ENCODE measurements at regions not wholly inside any gene's neighbourhood (a gene's known extent, or its start where the extent isn't known, plus 50 kb on each side); places are given as distances from the start of the nearest gene placed in this dataset.

DNA sequence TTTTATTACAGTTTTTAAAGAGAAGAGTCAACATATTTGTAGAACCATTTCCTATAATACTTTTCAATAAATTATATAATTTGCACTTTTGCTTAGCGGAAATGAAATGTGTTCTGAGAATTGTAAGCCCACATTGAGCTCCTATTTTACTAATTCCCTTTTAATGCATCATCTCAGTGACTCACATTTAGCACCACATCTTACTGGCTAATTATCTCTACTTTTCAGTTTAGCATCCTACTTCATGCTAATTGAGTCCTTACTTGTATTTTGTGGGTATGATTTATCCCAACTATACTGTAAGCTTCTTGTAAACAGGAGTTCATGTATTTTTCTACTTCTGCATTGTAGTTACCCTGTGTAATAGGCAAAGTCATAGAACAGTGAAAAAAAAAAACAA lies 67.5 kb downstream of the TMX1 start:
- DNase-seq = no peak

DNA sequence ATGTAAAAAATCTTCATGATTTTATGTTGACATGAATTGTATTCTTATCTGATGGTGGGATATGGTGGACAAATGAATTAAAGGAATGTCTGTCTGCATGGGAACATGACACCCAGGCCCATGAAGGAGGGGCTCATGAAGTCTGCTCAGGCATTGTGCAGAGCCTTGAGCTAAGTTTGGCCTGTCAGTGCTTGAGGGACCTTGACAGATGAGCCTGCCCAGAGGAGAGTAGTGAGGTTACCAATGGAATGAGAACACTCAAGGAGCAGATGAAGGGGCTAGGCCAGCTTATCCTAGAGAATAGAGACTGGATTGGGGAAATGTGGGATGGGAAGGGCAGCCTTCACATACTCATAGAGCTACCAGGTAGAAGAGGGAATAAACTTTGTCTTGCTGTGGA lies 68.8 kb downstream of the TMX1 start:
- no peak for DNase-seq

DNA sequence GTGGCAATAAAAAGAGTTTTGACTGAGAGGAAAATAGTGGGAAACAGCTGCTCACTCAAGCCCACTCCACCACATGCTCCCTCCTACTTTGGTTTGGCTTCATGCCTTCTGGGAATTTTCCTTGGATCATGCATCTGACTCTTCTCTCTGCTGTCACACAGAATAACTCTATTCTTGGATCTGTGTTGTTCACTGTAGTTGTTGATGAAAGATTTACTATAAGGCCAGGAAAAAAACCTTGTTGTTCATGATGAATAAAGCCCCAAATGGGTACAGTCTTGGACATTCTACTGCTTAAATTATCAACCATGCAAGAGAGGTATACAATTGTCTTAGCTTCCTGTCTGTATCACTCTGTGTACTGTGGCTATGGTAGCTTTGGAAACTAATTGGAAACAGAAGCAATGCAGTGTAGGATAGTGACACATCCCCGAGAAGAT lies 70.5 kb downstream of the TMX1 start:
- no peak for DNase-seq

DNA sequence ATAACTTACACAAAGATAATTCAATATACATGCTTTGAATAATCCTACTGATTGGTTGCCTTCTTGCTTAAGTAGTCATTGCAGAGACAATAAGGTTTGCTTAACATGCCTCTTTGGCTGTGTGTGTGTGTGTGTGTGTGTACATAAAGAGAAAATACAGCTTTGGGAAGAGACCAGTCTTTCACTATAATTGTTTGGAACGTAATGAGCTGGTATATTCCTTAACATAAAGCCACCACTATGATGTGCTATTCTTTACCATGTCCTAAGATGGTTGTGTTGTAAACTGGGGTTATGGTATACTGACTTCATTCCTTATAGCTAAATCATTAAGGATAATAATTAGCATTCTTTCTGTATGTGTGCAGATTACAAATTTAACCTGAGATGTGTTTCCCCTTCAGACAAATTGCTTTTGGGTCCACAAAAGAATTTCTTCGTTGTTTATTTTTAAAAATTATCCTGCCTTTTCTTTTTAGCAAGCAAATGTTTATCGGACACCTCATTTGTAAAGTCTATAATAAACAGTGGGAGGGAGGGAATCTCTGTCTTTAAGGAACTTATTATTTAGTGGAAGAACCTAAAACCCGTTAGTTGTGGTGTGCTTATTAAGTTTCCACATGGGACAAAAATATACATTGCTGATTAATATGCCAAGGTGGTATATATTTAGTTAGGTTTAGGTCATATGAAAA lies 74.4 kb downstream of the TMX1 start:
- DNase-seq = no peak

DNA sequence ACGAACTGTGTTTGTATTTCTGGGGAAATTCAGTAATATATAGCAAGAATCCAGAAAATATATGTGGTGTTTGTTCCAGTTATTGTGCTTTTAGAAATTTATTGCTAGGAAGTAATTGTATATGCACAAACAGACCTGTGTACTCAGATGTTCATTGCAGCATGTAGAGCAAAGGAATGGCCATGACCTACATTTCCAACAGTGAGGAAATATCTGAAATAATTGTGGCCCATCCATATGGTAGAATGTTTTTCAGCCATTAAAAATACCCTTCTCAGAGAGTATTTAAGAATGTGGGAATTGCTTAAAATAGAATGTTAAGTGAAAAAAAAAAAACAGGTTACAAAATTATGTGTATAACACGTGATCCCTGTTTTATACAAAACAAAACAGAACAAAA lies 77.3 kb downstream of the TMX1 start:
- no peak for DNase-seq

DNA sequence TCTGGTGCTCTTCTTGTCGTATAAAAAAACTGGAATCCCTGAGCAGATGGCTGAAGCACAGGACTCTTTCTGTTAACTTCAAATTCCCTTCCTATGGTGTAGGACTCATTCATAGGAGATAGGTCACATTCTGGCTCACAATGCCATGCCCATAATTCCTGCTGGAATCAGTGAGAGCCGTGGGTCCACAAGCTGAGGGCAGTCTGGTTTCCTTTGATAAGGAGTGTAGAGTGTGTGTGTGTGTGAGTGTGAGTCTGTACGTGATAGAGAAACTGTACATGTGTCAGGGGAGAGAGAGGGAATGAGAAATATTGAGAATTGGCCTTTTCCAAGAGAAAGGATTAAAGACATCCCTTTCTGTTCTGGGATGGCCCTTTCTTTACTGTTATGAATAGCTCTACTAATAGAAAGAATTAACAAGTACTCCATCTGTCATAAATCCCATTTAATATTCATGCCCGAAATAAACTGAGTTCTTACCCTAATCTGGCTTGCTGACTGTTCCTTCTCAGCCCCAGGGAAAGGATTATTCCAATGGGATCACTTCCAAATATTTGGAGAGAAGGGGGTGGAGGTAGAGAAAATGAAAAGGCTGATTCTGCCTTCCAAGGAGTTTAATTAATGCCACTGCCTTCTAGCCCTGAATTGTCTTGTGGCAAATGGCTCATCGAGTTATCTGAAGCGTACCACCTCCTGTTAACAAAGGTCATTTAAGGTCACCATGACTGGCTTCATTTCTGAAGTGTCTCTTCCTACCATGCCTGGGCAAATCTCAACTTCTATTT lies 79.0 kb downstream of the TMX1 start:
- DNase-seq = no peak

DNA sequence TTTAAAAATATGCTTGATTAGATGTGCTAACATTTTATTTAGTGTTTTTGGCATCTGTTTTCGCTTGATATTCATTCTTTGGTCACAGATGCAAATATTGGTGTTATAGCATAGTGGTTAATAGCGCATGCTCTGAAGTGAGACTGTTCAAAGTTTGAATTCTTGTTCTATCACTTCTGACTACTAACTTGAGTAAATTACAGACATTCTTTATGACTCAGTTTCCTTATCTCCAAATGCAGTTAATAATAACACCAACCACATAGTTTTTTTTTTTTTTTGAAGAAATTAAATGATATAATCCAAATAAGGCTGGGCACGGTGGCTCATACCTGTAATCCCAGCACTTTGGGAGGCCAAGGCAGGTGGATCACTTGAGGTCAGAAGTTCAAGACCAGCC lies 81.0 kb downstream of the TMX1 start:
- DNase-seq = no peak

DNA sequence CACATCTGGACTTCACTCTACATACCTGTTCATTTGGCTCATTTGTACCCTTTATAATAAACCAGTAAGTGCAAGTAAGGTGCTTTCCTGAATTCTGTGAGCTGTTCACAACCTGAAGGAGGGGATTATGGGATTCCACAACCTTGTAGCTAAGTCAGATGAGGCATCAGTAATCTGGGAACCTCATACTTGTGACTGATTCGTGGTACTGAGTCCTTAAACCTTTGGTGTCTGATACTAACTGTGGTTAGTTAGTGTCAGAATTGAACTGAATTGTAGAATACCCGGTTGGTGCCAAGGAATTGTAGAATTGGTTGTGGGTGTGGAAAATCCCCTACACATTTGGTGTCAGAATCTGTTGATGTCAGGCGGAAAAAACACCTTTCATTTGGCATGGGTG lies 83.4 kb downstream of the TMX1 start:
- no peak for DNase-seq

DNA sequence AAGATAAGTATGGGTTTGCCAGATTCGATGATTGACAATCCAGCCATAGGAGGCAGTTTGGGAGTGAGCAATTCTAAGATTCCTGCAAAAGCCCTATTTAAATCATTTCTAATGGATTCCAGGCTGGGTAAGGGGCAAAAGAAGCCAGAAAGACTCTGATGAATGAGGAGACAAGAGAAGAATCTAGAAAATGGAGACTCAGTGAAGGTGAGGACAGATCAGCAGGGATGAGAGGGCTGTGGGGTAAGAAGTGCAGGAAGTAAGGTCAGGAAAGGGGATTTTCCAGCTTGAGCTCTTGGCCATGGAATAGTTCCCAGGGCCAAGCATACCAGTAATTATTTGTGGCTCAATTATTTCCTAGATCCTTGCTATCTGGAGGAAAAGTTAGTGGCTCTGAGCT lies 87.3 kb downstream of the TMX1 start:
- no peak for DNase-seq

DNA sequence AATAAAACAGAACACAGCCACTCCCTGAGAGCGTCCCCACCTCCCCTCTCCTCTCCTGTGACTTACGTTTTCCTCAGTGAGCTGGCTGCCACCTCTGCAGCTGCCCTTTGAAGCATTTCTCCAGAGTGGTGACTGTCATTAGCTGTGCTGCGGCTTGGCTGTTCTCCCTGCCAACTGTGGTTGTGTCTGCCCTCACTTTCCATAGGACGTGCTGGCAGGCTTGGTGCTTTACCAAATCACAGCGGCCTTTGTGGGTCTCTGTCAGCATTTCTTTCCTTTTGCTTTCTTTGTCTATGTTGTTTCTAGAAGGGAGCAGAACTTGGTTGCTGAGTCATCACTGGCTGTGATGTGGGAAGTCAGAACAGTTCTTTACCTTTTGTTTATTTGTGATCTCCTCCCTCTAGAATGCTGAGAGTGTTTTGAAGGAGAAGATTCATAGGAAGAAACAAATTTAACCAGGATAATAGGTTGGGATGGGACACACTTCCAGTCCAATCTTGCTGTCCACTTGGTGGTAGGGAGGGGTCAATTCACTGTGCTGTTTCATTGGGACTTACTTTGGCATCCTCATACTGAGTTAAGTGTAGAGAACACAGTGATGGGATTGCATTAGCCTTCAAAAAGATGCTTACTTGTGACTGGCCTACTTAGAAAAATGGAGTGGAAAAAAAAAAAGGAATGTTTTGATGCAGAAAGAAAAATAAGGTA lies 88.2 kb downstream of the TMX1 start:
- DNase-seq = no peak

DNA sequence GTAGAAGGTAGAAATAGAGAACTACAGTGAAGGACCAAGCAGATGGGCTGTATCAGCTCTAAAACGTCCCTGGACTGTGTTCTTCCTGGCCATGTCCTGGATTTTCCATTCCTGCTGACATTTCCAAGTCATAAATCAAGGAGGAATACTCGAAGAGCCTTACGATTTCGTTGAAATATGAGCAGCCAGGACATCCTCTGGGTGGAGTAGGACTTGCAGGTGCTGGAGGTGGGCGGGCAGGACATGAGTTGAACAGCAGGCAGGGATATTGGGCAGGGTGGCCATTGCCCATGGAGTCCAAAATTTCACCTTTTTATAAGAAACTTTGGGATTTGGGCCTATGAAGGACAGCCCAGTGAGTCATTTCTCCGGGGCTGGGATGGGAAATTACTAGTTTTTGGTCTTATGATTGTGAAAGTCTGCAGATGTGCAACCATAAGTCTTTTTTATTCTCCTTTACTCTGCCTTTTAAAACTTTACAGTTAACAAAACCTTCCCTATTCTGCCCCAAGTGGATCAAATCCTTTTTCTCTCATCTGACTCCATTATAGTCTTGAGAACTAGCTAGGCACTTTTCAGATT lies 88.8 kb downstream of the TMX1 start:
- DNase-seq = no peak

DNA sequence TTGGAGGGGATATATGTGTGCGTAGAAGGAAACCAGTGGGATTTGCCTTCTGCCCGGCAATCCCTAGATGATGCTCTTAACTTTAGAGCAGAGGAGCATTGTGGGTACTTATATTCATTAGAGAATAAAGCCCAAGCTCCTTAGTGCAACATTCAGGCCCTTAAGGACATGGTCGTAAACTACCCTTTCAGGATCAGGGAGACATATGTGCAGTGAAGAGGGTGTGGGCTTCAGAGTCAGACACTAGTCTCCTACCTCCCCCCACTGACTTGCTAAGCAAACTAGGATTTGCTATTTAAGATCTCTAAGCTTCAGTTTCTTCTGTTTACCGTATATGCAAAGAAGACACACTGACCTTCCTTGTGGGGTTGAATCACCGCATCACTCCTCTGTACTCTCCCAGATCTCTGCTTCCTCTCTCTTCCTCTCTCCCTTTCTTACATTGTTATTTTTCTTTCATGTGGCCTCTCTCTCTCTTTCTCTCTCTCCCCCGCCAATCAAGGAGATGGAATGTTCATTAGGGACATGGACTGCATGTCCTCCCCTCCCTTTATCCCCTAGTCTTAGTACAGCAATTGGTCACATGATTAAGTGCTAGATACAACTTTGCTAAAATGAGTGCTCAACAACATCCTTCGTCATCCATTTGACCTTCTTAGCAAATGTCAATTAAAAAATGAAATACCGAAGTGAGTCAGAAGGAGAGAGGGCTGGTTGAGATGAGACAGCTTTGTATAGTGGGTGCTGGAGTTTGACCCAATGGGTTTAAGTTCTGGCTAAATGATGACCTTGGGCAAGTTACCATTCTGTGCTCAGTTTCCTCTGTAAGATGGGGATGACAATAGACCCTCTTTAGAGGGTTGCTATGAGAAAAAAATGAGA lies 91.7 kb downstream of the TMX1 start:
- no peak for DNase-seq

DNA sequence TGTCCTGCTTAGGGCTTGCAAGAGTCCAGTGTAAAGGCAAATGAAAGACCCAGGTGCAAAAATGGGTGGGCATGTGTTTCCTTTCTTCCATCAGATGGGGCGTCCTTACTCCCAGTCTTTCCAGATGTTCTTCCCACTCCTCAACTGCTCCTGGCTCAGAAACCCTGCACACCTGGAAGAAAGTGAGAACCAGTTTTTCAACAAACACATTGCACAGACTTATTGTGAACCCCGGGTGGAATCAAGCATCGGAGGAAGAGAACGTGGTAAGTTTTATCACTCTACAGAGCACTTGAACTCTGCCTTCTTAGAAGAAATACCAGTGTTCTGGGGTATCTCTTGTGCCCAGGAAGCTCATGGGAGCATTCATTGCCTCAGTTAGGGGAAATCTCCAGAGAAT lies 93.3 kb downstream of the TMX1 start:
- no peak for DNase-seq

DNA sequence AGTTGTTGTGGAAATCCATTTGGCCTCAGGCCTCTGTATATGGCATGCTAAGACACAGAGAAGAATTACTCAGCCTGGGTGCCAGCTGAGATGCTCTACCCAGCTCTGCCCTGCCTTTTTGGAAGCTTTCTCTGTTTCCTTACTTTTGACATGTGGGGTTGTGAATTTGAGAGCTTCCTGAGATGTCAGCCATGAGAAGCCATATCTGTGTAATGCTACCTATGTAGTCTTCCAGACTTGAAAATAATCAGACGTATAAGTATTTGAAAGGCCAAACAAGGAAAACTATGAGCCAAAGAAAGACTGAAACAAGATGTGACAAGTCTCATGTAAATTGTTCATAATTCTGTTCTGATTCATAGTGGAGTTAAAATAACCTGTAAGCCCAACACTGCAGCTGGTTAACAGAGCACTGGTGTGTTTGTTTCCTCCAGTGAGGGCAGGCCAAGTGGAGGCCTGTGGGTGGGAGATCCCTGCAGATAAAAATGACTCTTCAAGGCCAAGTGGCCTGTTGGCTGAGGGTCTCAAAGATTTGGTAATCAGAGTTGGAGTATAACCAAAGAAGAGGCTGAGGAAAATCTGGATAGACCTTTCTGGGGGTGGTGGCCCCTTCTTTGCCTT lies 94.0 kb downstream of the TMX1 start:
- no peak for DNase-seq

DNA sequence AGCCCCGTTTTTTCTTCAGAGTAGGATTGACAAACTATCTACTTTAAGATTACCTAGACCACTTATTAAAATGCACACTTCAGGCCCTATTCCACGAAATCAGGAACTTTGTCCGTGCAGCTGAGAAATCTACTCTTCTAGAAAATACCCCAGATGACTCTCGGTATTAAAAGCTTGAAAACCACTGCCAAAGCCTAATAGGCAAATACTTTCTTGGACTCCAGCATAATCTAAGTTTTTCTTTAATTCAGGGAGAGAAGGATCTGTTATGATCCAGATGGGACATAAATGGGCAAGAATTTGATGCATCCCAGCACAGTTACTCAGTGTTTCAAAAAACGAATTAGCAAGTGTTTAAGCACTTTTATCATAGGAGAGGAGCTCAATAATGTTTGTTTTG lies 94.5 kb downstream of the TMX1 start:
- no peak for DNase-seq

DNA sequence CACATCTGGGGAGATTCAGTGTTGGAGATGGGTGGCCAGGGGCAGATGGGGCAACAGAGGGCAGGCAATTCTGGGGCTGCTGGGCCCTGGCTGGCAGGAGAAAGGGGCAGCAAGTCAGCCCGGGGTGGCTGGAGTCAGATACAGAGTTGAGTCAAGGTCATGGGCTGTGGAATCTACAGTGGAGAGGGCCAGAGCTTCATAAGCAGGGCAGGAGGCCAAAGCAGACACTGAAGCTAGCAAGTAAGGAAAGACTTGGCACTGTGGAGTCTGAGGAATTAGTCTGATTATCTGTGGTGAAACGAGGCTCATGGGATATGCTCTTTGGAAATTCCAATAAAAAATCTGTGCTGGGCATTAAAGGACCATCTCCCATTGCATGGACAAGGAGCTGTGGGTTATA lies 95.5 kb downstream of the TMX1 start:
- DNase-seq = no peak

DNA sequence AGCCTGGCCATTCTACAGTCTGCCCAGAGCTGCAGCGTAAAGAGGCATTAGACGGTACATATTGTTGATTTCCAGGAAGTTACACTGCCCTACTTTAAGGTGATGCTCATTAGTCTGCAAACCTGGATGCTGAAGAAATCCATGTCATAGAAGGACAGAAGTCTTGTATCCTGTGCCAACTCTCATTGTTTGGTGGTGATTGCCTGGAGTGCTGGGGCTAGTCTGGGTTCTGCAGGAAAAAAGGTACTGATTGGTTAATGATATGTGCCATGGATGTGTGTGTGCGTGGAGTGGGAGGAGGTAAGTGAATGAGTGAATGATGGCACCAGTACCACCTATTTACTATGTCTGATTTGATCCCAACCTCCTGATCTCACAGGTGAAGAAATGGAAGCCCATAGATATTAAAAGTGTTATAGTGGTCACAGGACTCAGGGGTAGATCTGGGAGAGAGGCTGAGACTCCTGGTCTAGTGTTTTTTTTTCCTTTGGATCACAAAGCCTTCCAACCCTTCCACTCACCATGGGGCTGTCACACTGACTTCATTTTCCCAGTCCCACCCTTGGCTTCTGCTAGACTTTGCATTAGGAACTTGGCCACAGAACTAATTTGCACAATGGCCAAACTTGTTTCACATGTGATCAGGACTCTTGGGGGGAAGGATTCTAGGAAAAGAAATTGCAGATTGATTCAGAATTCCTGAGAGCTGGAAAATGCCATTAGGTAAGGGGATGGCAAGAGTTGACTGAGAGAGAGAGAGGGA lies 96.1 kb downstream of the TMX1 start:
- no peak for DNase-seq

DNA sequence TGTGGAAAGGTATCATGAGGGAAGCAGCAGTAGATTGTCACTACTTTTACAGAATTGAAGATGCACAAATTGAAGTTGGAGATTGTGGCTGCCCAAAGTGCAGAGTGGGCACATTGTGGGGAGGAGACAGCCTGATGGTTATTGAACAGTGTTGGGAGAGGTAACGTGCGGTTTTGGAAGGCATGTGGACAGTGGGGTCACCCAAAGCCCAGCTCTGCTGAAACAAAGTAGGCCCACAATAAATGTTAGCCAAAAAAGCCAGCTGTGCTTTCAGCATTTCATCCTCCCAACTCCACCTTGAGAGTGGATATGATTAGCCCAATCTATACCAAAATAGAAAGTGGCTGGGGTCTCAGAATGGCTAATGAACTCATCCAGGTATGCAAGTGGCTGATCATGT lies 96.7 kb downstream of the TMX1 start:
- no peak for DNase-seq

DNA sequence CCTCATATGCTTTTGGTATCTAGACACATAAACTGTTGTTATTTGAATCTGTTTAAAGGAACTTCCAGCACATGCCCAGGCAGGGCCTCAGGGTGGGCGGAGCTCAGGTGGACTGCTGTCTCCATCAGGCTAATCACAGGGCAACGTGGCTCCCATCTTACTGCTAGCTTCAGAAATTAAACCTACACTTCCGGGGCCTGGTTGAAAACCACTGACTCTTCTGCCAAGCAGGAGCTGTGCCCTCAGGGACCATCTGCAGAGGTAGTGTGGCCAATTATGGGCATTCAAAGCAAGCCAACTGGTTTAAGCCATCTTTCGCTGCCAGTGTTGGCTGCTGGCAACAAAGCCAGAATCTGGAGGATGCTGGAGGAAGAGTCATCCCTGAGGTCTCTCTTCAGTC lies 97.5 kb downstream of the TMX1 start:
- DNase-seq = no peak

DNA sequence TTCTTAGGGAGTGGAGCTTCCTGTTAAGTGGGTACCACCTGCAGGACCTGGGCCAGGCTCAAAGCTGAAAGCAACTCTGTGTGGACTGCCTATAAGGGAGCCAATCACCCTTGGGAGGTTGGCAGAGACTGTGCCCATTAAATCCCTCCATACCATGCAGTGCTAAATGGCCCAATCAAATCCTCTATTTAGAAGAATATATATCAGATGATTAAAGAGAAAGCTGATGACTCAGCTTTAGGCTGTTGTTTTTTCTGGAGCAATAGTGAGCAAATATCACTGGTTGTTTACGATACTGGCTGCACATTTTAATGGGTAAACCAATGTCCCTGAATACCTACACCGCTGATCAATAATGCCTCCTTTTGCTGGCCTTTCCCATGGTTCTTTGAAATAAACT lies 101.3 kb downstream of the TMX1 start:
- no peak for DNase-seq

DNA sequence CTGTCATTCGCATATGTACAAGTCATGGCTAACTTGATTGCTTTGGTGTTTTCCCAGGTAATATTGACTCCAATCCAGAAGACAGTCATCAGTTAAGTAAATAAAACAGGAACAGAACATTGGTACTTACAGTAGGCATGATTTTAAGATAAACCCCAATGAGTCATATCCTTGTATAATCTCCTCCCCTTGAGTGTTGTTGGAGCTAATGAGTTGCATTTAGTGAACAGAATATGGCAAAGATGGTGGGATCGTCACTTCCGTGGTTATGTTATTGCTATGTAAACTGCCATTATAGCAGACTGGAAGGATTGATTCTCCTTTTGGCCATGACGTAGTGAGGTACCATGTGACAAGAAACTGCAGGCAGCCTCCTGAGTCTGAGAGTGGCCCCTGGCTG lies 102.2 kb downstream of the TMX1 start:
- no peak for DNase-seq
